ENCODE measurements at regions not wholly inside any gene's neighbourhood (a gene's known extent, or its start where the extent isn't known, plus 50 kb on each side); places are given as distances from the start of the nearest gene placed in this dataset.

DNA sequence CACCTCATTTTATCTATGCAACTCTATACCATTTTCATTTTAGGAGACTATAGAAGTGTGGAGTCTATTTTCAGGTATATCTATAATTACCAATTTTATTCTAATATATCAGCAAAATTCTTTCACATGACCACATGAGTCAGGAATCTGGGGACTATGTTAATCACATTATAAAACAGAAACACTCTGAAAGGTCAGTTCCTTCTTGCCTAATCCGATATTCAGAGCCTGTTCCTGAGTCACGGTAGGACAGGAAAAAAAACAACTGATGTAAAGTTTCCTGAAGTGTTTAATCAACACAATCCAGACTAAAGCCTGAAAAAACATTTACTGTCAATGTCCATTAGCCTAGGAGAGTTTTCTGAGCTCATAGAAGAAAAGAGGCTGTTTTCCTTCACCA is 1902.3 kb downstream of the NCAM2 start:
- no peak for DNase-seq (ENCODE audit: low spot score)

- DNase-seq (ENCODE audit: low spot score): no peak
Measured at GRCh38 chr21:22903851-22904250, 1905.6 kb downstream of the NCAM2 start.

DNA sequence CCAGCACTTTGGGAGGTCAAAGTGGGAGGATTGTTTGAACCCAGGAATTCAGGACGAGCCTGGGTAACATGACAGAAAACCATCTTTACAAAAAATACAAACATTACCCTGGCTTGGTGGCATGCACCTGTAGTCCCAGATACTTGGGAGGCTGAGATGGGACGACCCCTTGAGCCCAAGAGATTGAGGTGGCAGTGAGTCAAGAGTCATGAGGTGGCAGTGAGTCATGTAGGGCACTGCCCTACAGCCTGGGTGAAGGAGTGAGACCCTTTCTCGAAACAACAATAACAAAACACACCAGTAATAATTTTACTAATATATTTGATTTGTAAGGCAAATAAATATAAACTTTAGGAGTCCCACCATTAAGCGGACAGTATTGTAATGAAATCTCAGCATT is 1906.2 kb downstream of the NCAM2 start:
- DNase-seq (ENCODE audit: low spot score): no peak

DNA sequence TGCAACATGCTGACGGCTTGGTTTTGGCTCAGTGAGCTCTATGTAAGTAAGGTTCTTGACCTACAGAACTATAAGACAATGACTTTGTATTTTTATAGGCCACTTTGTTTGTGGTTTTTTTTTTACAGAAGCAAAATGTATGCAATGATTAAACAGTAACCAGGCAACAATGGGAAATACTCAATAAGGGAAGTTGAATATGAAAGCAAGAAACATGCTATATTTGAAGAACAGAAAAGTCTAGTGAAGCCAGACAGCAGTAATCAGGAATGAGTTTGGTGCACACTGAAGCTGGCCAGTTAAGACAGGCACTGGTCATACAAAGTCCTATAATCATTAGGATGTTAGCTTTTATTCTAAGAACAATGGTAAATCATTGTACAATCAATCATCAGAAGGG is 1926.8 kb downstream of the NCAM2 start:
- no peak for DNase-seq (ENCODE audit: low spot score)

DNA sequence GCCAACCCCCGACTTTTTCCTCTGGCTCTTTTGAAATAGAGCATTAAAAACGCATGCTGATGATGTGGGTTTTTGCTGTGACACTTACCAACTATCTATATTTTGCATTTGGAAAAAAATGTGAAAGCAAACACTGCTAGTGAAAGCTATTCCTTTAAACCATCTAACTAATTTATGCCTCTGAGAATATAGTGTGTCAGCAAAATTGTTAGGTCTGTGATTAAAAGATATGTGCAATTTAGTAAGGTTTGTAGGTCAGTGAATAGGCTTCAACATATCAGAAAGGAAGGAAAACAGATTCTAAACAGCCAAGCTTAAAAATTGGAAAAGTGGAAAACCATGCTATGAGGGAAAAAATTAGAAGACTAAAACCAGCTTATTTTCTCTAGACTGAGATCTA is 1929.3 kb downstream of the NCAM2 start:
- no peak for DNase-seq (ENCODE audit: low spot score)

DNA sequence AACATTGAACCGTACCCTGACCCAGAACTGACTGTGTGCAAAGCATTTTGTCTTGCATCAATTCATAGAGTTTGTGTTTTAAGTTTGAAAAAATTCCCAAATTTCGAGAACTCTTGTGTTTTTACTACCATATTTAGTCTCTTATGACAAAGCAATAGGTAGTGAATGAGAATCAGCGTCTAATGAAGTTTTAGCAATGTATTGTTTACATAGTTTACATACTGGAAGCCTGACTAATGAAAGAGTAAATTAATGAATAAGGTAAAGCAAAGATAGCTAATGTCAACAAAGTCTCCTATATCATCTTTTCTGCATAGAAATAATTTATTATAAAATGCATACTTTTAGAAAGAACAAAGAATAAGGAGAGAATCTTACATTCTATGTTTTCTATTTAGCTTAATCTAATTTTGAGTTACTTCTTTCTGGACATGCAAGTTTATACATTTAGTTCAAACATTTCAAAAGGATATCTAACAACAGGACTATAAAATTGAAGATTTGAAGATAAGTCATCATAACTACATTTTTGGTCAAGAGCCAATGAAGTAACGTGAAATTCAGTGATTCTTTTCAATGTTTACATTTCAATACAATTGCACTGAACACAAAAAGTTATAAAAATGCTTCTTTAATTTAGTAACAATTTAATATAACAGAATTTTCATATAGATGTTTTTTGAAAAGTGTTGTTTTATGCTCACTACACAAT is 1943.7 kb downstream of the NCAM2 start:
- no peak for DNase-seq (ENCODE audit: low spot score)

DNA sequence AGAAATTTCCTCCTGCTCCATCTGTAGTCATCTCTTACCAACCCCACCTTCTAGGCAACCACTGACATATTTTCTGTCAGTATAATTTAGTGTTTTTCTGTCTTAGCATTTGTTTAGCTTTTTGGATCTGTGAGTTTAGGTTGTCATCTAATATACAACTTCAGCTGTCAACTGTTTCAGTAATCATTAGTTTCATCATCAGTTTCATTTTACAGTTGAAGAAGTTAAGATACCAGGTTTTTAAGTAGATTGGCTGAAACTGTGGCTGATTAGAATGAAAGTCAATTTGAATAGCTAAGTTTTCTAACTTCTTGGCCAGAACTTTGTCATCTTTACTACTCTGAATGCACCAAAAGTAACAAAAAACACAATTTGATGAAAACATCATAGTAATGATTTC is 1957.3 kb downstream of the NCAM2 start:
- no peak for DNase-seq (ENCODE audit: low spot score)

DNA sequence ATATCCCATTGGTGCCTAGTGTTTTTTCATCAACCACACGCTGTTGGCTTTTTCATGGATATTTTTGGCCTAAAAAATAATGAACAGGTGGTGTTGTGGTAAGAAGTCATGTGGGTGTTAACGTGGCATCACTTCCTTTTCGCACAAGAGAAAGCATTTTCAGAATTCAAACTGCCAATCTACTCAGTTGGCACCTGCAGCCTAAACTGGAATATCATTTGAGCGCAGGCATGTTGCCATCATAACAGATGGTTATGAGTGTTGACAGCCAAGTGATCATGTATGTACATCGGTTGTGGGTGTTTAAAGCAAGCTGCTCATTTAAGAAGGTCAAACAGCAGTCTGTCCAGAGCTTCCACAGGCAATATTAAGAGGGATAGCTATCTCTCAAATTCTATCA is 1963.0 kb downstream of the NCAM2 start:
- DNase-seq (ENCODE audit: low spot score): no peak

DNA sequence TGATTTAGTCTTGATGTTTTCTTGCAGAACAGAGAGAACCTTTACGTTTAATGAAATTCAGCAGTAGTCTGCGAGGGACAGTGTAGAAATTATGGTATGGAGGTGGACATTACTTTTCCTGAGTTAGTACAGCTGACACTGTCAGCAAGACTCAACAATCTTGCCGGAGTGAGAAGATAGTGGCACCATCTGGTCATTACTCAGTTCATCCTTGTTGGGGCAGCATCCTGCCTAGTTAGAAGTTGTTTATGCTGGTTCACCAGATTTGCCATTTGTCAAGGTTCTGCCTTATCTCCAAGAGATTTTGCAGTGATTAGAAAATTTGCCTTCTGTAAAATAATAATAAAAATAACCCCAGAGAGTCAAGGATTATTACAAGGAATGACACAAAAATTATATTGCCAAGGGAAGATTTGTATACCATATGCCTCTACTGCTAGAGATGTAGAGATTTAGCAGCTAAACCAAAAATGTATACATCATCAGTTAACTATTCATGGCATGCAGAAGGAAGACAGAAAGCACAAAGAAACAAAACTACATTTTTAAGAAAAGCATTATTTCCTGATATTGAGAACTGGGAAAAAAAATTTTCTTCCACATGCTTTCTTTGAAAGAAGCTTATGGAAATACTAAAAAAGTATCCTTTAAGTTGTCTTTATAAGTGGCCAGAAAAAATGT is 1967.4 kb downstream of the NCAM2 start:
- no peak for DNase-seq (ENCODE audit: low spot score)

- no peak for DNase-seq (ENCODE audit: low spot score)
Measured at GRCh38 chr21:22981819-22982218, 1983.6 kb downstream of the NCAM2 start.

GRCh38 chr21:22993144-22993543 is 1994.9 kb downstream of the NCAM2 start:
- no peak for DNase-seq (ENCODE audit: low spot score)

DNA sequence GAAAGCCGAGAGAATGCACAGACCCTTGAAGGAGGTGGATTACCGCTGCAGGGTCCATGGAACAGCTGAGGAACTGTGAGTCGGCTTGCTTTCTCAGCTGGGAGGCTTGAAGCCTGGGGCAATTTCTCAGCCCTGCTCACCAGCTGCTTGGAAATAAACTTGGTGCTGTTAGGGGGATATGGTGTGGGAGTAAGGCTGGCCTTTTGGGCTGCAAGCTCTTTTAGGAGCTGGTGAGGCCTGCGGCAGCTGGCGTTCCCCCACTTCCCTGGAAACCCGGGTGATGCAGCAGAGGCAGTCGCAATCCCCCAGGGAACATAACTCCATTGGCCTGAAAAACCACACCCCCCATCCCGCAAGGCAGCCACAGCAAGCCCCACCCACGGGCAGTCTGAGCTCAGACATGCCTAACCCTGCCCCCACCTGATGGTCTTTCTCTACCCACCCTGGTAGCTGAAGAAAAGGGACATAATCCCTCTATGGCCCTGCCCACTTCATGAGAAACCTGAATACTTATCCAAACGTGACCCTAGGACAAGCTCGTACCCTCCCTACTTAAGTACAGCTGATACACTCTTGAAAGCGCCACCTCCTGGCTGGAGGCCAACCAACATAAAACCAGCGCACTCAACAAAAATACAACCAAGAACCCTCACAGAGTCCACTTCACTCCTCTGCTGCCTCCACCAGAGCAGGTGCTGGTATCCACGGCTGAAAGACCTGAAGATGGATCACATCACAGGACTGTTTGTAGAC is 1995.8 kb downstream of the NCAM2 start:
- no peak for DNase-seq (ENCODE audit: low spot score)

DNA sequence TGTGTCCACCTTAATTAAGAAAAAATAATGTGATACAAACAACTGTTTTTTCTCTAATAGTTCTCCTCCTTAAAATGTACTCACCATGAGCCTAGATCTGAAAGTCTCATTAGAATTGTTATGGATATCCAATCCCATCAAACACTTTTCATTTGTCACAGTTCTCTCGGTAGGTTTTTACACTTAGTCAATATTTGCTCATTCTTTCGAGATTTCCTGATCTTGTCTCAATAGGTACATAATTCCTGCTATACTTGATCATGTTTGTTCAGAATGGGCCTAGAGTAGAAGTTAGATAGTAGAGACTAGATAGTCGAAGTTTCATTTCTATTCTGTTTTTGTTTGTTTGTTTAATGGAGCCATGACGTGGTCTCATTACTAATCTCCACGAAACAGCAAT is 2005.7 kb downstream of the NCAM2 start:
- DNase-seq (ENCODE audit: low spot score): no peak

DNA sequence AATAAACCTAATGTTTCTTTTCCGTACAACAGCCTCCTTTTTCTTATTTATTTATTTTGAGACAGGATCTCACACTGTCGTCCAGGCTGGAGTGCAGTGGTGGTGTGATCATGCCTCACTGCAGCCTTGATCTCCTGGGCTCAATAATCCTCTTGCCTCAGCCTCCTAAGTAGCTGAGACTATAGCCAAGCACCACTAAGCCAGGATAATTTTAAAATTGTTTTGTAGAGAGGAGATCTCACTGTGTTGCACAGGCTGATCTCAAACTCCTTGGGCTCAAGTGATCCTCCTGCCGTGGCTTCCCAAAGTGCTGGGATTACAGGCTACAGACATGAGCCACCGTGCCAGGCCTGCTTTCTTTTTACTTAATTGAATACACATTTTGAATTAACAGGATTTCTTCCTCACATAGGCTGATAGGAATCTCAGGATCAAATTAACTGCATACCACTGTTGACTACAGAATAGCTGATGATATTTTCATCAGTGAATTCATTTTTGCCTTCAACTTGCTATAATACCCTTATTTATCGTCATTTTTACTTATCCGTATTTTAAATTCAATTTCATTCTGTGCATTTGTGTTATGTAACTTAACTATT is 2010.5 kb downstream of the NCAM2 start:
- no peak for DNase-seq (ENCODE audit: low spot score)

DNA sequence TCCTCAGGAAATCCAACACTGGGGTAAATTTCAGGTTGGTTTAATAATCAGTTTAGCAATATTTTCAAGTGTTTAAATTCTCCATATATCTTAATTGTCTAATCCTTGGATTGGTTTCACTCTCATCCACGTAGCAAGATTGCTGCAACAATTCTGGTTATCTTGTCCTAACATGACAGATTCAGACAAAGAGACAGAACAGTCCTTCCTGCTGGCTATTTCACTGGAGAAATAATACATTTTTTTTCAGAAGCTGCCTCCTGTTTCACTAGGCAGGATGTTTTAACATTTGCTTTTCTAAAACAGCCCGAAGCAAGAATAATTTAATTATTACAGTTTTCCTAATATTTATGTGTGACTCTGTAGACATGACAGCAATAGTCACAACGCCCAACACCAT is 2011.2 kb downstream of the NCAM2 start:
- no peak for DNase-seq (ENCODE audit: low spot score)

DNA sequence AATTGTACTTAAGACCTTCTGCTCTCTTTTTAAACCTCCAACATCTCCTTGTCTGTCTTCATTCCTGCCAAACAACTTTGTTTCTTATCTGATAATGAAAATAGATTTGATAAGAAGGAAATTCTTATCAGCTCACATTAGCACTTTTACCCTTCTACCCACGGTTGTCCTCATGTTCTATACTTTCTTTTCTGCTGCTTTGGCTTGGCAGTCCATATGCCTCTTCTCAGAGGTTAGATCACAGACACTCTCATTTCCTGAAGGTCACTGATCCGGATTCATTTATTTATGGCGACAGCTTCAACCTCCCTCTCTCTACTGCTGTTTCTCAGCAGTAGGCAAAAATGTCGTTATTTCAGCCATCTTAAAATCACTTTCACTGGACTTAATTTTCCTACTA is 2015.8 kb downstream of the NCAM2 start:
- DNase-seq (ENCODE audit: low spot score): no peak

- no peak for DNase-seq (ENCODE audit: low spot score)
Measured at GRCh38 chr21:23016617-23017016, 2018.4 kb downstream of the NCAM2 start.

- no peak for DNase-seq (ENCODE audit: low spot score)
Measured at GRCh38 chr21:23017989-23018388, 2019.8 kb downstream of the NCAM2 start.

- no peak for DNase-seq (ENCODE audit: low spot score)
Measured at GRCh38 chr21:23020969-23021368, 2022.8 kb downstream of the NCAM2 start.

- no peak for DNase-seq (ENCODE audit: low spot score)
Measured at GRCh38 chr21:23021481-23021880, 2023.3 kb downstream of the NCAM2 start.

DNA sequence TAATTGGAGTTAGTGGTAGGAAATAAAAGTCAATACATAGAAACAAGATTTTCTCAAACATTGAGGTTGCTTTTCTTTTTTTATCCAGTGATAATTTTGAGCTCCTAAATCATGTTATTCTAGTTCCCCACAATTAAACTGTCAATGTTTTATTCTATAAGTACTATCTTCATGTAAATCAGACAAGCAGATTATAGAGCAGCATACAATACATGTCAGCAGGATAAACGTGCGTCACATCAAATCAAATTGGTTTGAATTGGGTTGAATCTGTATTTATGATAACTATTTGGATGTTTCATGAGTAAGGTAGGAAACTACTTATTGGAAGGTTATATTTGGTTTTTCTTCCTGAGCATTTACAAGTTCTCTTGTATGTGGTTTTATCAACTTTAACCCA is 2028.7 kb downstream of the NCAM2 start:
- DNase-seq (ENCODE audit: low spot score): no peak

GRCh38 chr21:23039846-23040245 is 2041.6 kb downstream of the NCAM2 start:
- DNase-seq (ENCODE audit: low spot score): no peak

DNA sequence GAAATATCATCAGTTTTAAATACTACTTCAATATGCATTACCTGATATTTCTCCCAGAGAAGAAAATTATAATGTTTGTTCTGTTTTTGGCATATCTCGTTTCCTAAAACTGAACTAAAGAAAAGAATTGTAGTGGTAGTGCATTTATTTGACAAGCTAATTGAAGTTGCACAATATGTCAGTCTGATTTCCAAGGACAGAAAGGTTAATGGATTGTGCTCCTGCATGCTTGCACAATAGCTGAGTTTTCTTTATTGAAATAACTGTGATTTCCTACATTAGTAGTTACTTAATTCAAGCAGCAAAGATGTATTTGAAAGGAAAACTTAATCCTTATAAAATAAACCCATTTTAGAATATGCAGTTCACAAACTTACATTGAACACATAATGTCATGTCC is 2047.7 kb downstream of the NCAM2 start:
- DNase-seq (ENCODE audit: low spot score): no peak

Data from hematopoietic multipotent progenitor cell treated with erythropoietin and hydrocortisone succinate and interleukin-3 and kit ligand, for 15 days (in vitro differentiated cells).